H9 (cell line): ENCODE measurements at regions not wholly inside any gene's neighbourhood (a gene's known extent, or its start where the extent isn't known, plus 50 kb on each side); places are given as distances from the start of the nearest gene placed in this dataset.

Source experiments
- DNase-seq: peaks from one replicate; pipeline ENCODE4 v3.0.0-alpha.2; 2017
- H2AFZ ChIP-seq: one replicate; pipeline ENCODE4 v1.6.1; 2013; ENCODE audit warnings: mild to moderate bottlenecking, low read length, control low read depth, moderate library complexity
- H2AK5ac ChIP-seq: 2 replicates; pipeline ENCODE4 v1.6.1; 2013; ENCODE audit warnings: low read length, control low read depth, mixed read lengths; ENCODE audit not compliant: insufficient read length
- H2BK120ac ChIP-seq: one replicate; pipeline ENCODE4 v1.6.1; 2013; ENCODE audit warnings: low read depth, mild to moderate bottlenecking, low read length, control low read depth, inconsistent platforms; ENCODE audit not compliant: poor library complexity, severe bottlenecking
- H2BK12ac ChIP-seq: 2 replicates; pipeline ENCODE4 v1.6.1; 2013; ENCODE audit warnings: low read length, control low read depth, mixed read lengths, low read depth; ENCODE audit not compliant: insufficient read length
- H2BK15ac ChIP-seq: 2 replicates; pipeline ENCODE4 v1.6.1; 2013; ENCODE audit warnings: low read depth, low read length, control low read depth
- H2BK20ac ChIP-seq: one replicate; pipeline ENCODE4 v1.6.1; 2013; ENCODE audit warnings: low read depth, mild to moderate bottlenecking, low read length, control low read depth, inconsistent platforms; ENCODE audit not compliant: poor library complexity, severe bottlenecking
- H2BK5ac ChIP-seq: 2 replicates; pipeline ENCODE4 v1.6.1; 2013; ENCODE audit warnings: low read length, control low read depth, mixed read lengths; ENCODE audit not compliant: insufficient read length
- H3K14ac ChIP-seq: 2 replicates; pipeline ENCODE4 v1.6.1; 2013; ENCODE audit warnings: low read length, control low read depth; ENCODE audit not compliant: insufficient read depth
- H3K18ac ChIP-seq: 2 replicates; pipeline ENCODE4 v1.6.1; 2013; ENCODE audit warnings: low read depth, mild to moderate bottlenecking, mixed read lengths, low read length, control low read depth; ENCODE audit not compliant: insufficient read length
- H3K23ac ChIP-seq: 2 replicates; pipeline ENCODE4 v1.6.1; 2013; ENCODE audit warnings: low read length, control low read depth, mixed read lengths, low read depth; ENCODE audit not compliant: insufficient read length
- H3K23me2 ChIP-seq: 2 replicates; pipeline ENCODE4 v1.6.1; 2013; ENCODE audit warnings: low read depth, mild to moderate bottlenecking, mixed read lengths, low read length, control low read depth; ENCODE audit not compliant: insufficient read length, poor library complexity, severe bottlenecking
- H3K27ac ChIP-seq: 2 replicates; pipeline ENCODE4 v1.5.1; 2013; ENCODE audit warnings: low read length, control low read depth, mixed read lengths, low read depth; ENCODE audit not compliant: insufficient read length
- H3K27me3 ChIP-seq: 2 replicates; pipeline ENCODE4 v1.6.1; 2013; ENCODE audit warnings: low read length, control low read depth, inconsistent platforms; ENCODE audit not compliant: insufficient read depth
- H3K4ac ChIP-seq: 2 replicates; pipeline ENCODE4 v1.6.1; 2013; ENCODE audit warnings: low read depth, mild to moderate bottlenecking, control low read depth, inconsistent platforms, low read length, moderate library complexity
- H3K4me1 ChIP-seq: 2 replicates; pipeline ENCODE4 v1.6.1; 2013; ENCODE audit warnings: low read length, control low read depth, inconsistent platforms; ENCODE audit not compliant: insufficient read depth
- H3K4me2 ChIP-seq: 2 replicates; pipeline ENCODE4 v1.6.1; 2013; ENCODE audit warnings: low read length, control low read depth, mixed read lengths; ENCODE audit not compliant: insufficient read length, insufficient read depth
- H3K56ac ChIP-seq: 2 replicates; pipeline ENCODE4 v1.6.1; 2013; ENCODE audit warnings: low read depth, mild to moderate bottlenecking, mixed read lengths, low read length, control low read depth; ENCODE audit not compliant: insufficient read length
- H3K79me1 ChIP-seq: 2 replicates; pipeline ENCODE4 v1.6.1; 2013; ENCODE audit warnings: low read depth, mild to moderate bottlenecking, moderate library complexity, low read length, control low read depth, inconsistent platforms; ENCODE audit not compliant: insufficient read depth, poor library complexity, severe bottlenecking
- H3K79me2 ChIP-seq: 2 replicates; pipeline ENCODE4 v1.6.1; 2013; ENCODE audit warnings: low read length, control low read depth, inconsistent platforms; ENCODE audit not compliant: insufficient read depth
- H3K9ac ChIP-seq: 2 replicates; pipeline ENCODE4 v1.6.1; 2013; ENCODE audit warnings: low read length, control low read depth, mixed read lengths; ENCODE audit not compliant: insufficient read length; ENCODE audit errors: extremely low read depth
- H3K9me3 ChIP-seq: one replicate; pipeline ENCODE4 v1.6.1; 2013; ENCODE audit warnings: low read depth, low read length, inconsistent platforms; ENCODE audit not compliant: control insufficient read depth
- H3T11ph ChIP-seq: one replicate; pipeline ENCODE4 v1.6.1; 2013; ENCODE audit warnings: mild to moderate bottlenecking, low read length, control low read depth, inconsistent platforms
- H4K20me1 ChIP-seq: one replicate; pipeline ENCODE4 v1.6.1; 2013; ENCODE audit not compliant: control insufficient read depth, insufficient read length, insufficient read depth
- H4K5ac ChIP-seq: 2 replicates; pipeline ENCODE4 v1.6.1; 2013; ENCODE audit warnings: low read depth, mild to moderate bottlenecking, mixed read lengths, low read length, control low read depth; ENCODE audit not compliant: insufficient read length
- H4K8ac ChIP-seq: replicated peaks from 2 replicates; pipeline ENCODE4 v1.6.1; 2013; ENCODE audit warnings: low read length, control low read depth, mixed read lengths, low read depth; ENCODE audit not compliant: insufficient read length
- H4K91ac ChIP-seq: 2 replicates; pipeline ENCODE4 v1.6.1; 2013; ENCODE audit warnings: low read depth, mild to moderate bottlenecking, moderate library complexity, mixed read lengths, low read length, control low read depth; ENCODE audit not compliant: insufficient read length
- H3K27ac Mint-ChIP-seq, 3 experiments: 2 replicates in 2 of 3; 3 replicates in 1 of 3; pipeline ENCODE4 v1.8.0; 2020 to 2021; ENCODE audit warnings: mixed read lengths in 3 of 3, mild to moderate bottlenecking in 1 of 3, moderate library complexity in 1 of 3
- H3K27me3 Mint-ChIP-seq: 2 replicates; pipeline ENCODE4 v1.8.0; 2021; ENCODE audit warnings: low read depth, mild to moderate bottlenecking, moderate library complexity, mixed read lengths
- H3K36me3 Mint-ChIP-seq, 3 experiments: 2 replicates in 2 of 3; 3 replicates in 1 of 3; pipeline ENCODE4 v1.8.0; 2020 to 2021; ENCODE audit warnings: low read depth in 3 of 3, mixed read lengths in 3 of 3; ENCODE audit not compliant: insufficient read depth in 1 of 3
- H3K4me1 Mint-ChIP-seq, 2 experiments: 2 replicates each; pipeline ENCODE4 v1.8.0; 2020; ENCODE audit warnings: mixed read lengths in 2 of 2
- H3K4me3 Mint-ChIP-seq, 2 experiments: 2 replicates in 1 of 2; 3 replicates in 1 of 2; pipeline ENCODE4 v1.8.0; 2020 to 2021; ENCODE audit warnings: mild to moderate bottlenecking in 2 of 2, mixed read lengths in 2 of 2, moderate library complexity in 1 of 2
- H3K9me3 Mint-ChIP-seq, 2 experiments: 2 replicates in 1 of 2; 3 replicates in 1 of 2; pipeline ENCODE4 v1.8.0; 2020; ENCODE audit warnings: mild to moderate bottlenecking in 2 of 2, mixed read lengths in 2 of 2, moderate library complexity in 1 of 2
- CTCF ChIP-seq: fragments of 200-600 bp; sonication (generic); conservative IDR thresholded peaks from 3 replicates; pipeline ENCODE4 v1.8.0; 2021; ENCODE audit warnings: antibody characterized with exemption, mild to moderate bottlenecking
- WGBS: extraction: QIAGEN DNeasy Blood & Tissue Kit; methylation state at CpG from one replicate; pipeline ENCODE4 v1.1.7; 2013; ENCODE audit warnings: missing lambda C conversion rate, low lambda C conversion rate, mixed read lengths; ENCODE audit not compliant: insufficient read length; ENCODE audit errors: extremely low coverage; 5-methylcytosine and 5-hydroxymethylcytosine counted together

- Mint-ChIP-seq H3K27ac (no peak overlapping the region), H3K27me3 (no peaks in the 10 kb centered on the region), H3K4me1 (peaks cover 8 to 12% of the 10 kb centered on the region in 2 experiments), H3K4me3 (no peak overlapping the region), H3K9me3 (no peaks in the 10 kb centered on the region), H3K36me3 (no peaks in the 10 kb centered on the region)
- no peak overlapping the region for H3K4ac ChIP-seq
- H2AK5ac ChIP-seq, result no peak overlapping the region
- no peaks in the 10 kb centered on the region for H4K20me1 ChIP-seq
- no peak overlapping the region for H3K27ac ChIP-seq
- DNase-seq, result no peak
- no peak overlapping the region for H3K23ac ChIP-seq
- H3K79me1 ChIP-seq, result no peaks in the 10 kb centered on the region
- no peak overlapping the region for H3K56ac ChIP-seq
- H4K91ac ChIP-seq, result no peak overlapping the region
- H3K4me1 ChIP-seq, result no peaks in the 10 kb centered on the region; the same call in 1 of the 2 replicates
- H2BK12ac ChIP-seq, result no peak overlapping the region
- no peaks in the 10 kb centered on the region for H3K23me2 ChIP-seq
- no peaks in the 10 kb centered on the region for H3K79me2 ChIP-seq
- H3K18ac ChIP-seq, result no peak overlapping the region
- H3K14ac ChIP-seq, result no peak overlapping the region
- H2BK20ac ChIP-seq, result no peak overlapping the region
- no peak overlapping the region for H3K9ac ChIP-seq
- H3K4me2 ChIP-seq, result no peak overlapping the region
- H2BK5ac ChIP-seq, result no peak overlapping the region
- H4K5ac ChIP-seq, result no peak overlapping the region
- H3K9me3 ChIP-seq, result no peaks in the 10 kb centered on the region
- no CpG with 5 or more reads among the region's 6 CpGs for WGBS
- no peak overlapping the region for H2BK15ac ChIP-seq
- no peak for TF ChIP-seq CTCF
- no peak overlapping the region for H2AFZ ChIP-seq
- H3T11ph ChIP-seq, result no peak overlapping the region
- no peak overlapping the region for H2BK120ac ChIP-seq
- H3K27me3 ChIP-seq, result no peaks in the 10 kb centered on the region
- no peak overlapping the region for H4K8ac ChIP-seq
Observed at GRCh38 chr9:109870365-109870764, 90.4 kb downstream of the PALM2AKAP2 start.
